ENCODE measurements at regions not wholly inside any gene's neighbourhood (a gene's known extent, or its start where the extent isn't known, plus 50 kb on each side); places are given as distances from the start of the nearest gene placed in this dataset.

- Histone ChIP-seq H3K23ac (ENCODE audit: insufficient read length, low read depth, low read length) (no peak overlapping the region), H2BK12ac (ENCODE audit: insufficient read length, low read depth, low read length) (no peak overlapping the region), H3K79me1 (ENCODE audit: insufficient read depth, low read depth, low read length, poor library complexity, severe bottlenecking) (no peaks in the 10 kb centered on the region), H2BK15ac (ENCODE audit: low read depth, low read length) (no peak overlapping the region), H3K56ac (ENCODE audit: insufficient read length, low read depth, low read length) (no peak overlapping the region), H3K9ac (ENCODE audit: extremely low read depth, insufficient read length, low read length) (no peak overlapping the region), H3K9me3 (ENCODE audit: control insufficient read depth, low read depth, low read length) (no peaks in the 10 kb centered on the region), H3K79me2 (ENCODE audit: insufficient read depth, low read length) (no peaks in the 10 kb centered on the region), H2AK5ac (ENCODE audit: insufficient read length, low read length) (no peak overlapping the region), H3K27me3 (ENCODE audit: insufficient read depth, low read length) (no peaks in the 10 kb centered on the region), H4K5ac (ENCODE audit: insufficient read length, low read depth, low read length) (no peak overlapping the region), H2BK120ac (ENCODE audit: low read depth, low read length, poor library complexity, severe bottlenecking) (no peak overlapping the region), H3K4me2 (ENCODE audit: insufficient read depth, insufficient read length, low read length) (no peak overlapping the region), H3K4me1 (ENCODE audit: insufficient read depth, low read length) (no peaks in the 10 kb centered on the region), H4K91ac (ENCODE audit: insufficient read length, low read depth, low read length) (no peak overlapping the region), H3K27ac (ENCODE audit: insufficient read length, low read depth, low read length) (no peak overlapping the region), H2BK5ac (ENCODE audit: insufficient read length, low read length) (no peak overlapping the region), H4K20me1 (ENCODE audit: control insufficient read depth, insufficient read depth, insufficient read length) (no peaks in the 10 kb centered on the region), H2AFZ (ENCODE audit: low read length) (no peak overlapping the region), H3K4ac (ENCODE audit: low read depth, low read length) (no peak overlapping the region), H3T11ph (ENCODE audit: low read length) (no peak overlapping the region), H3K23me2 (ENCODE audit: insufficient read length, low read depth, low read length, poor library complexity, severe bottlenecking) (no peaks in the 10 kb centered on the region), H3K14ac (ENCODE audit: insufficient read depth, low read length) (no peak overlapping the region), H4K8ac (replicated peaks; ENCODE audit: insufficient read length, low read depth, low read length) (no peak overlapping the region), H2BK20ac (ENCODE audit: low read depth, low read length, poor library complexity, severe bottlenecking) (no peak overlapping the region), H3K18ac (ENCODE audit: insufficient read length, low read depth, low read length) (no peak overlapping the region)
- Mint-ChIP-seq H3K36me3 (ENCODE audit: insufficient read depth in 1 of 3, low read depth in 3 of 3) (no peaks in the 10 kb centered on the region), H3K27ac (peak overlapping the region in 1 of 3 experiments; percentile 37; a peak in 1 of 7 replicates), H3K27me3 (ENCODE audit: low read depth) (peaks cover 2% of the 10 kb centered on the region; the same call in 1 of the 2 replicates), H3K4me1 (peaks cover 10 to 14% of the 10 kb centered on the region in 2 experiments), H3K9me3 (no peaks in the 10 kb centered on the region; a peak in 1 of 5 replicates), H3K4me3 (no peak overlapping the region)
- no peak for TF ChIP-seq CTCF (conservative IDR thresholded peaks at IDR 0.05)
- no peak for DNase-seq
- WGBS (ENCODE audit: extremely low coverage, insufficient read length, low lambda C conversion rate): no CpG with 5 or more reads among the region's 10 CpGs
Observed at GRCh38 chr15:67005294-67005996, 60.0 kb upstream of the SMAD3 start.

Measured in H9 (cell line).